ENCODE measurements at regions not wholly inside any gene's neighbourhood (a gene's known extent, or its start where the extent isn't known, plus 50 kb on each side); places are given as distances from the start of the nearest gene placed in this dataset.

GRCh38 chr22:48640890-48641841 is 1186.5 kb downstream of the BRD1 start (continued):
- TF ChIP-seq TCF4 (CRISPR knock-in tag; IDR thresholded peaks at IDR 0.05; ENCODE audit: borderline replicate concordance) (no peak), SNAI2 (CRISPR knock-in tag; IDR thresholded peaks at IDR 0.05) (no peak), PPARA (CRISPR knock-in tag; IDR thresholded peaks at IDR 0.05; ENCODE audit: borderline replicate concordance) (no peak)

GRCh38 chr22:48639896-48640748 is 1187.6 kb downstream of the BRD1 start:
- ATAC-seq: no peak; the same call in 2 of the 3 replicates
- TF ChIP-seq GLIS3 (CRISPR knock-in tag; IDR thresholded peaks at IDR 0.05) (no peak), RARB (CRISPR knock-in tag; IDR thresholded peaks at IDR 0.05) (no peak), ZFP30 (CRISPR knock-in tag; IDR thresholded peaks at IDR 0.05) (no peak), POU6F1 (CRISPR knock-in tag; IDR thresholded peaks at IDR 0.05; ENCODE audit: borderline replicate concordance, low read depth) (no peak), ARNTL (CRISPR knock-in tag; IDR thresholded peaks at IDR 0.05; ENCODE audit: borderline replicate concordance, low read depth) (no peak), ZFP3 (CRISPR knock-in tag; IDR thresholded peaks at IDR 0.05) (no peak), CSRNP3 (CRISPR knock-in tag; IDR thresholded peaks at IDR 0.05) (no peak), ZC3H10 (CRISPR knock-in tag; IDR thresholded peaks at IDR 0.05) (no peak), ESRRG (CRISPR knock-in tag; IDR thresholded peaks at IDR 0.05) (no peak), ZNF565 (CRISPR knock-in tag; conservative IDR thresholded peaks at IDR 0.05; ENCODE audit: low read depth) (no peak), SNAI2 (CRISPR knock-in tag; IDR thresholded peaks at IDR 0.05) (no peak)
- TF ChIP-seq, protein P1, sequence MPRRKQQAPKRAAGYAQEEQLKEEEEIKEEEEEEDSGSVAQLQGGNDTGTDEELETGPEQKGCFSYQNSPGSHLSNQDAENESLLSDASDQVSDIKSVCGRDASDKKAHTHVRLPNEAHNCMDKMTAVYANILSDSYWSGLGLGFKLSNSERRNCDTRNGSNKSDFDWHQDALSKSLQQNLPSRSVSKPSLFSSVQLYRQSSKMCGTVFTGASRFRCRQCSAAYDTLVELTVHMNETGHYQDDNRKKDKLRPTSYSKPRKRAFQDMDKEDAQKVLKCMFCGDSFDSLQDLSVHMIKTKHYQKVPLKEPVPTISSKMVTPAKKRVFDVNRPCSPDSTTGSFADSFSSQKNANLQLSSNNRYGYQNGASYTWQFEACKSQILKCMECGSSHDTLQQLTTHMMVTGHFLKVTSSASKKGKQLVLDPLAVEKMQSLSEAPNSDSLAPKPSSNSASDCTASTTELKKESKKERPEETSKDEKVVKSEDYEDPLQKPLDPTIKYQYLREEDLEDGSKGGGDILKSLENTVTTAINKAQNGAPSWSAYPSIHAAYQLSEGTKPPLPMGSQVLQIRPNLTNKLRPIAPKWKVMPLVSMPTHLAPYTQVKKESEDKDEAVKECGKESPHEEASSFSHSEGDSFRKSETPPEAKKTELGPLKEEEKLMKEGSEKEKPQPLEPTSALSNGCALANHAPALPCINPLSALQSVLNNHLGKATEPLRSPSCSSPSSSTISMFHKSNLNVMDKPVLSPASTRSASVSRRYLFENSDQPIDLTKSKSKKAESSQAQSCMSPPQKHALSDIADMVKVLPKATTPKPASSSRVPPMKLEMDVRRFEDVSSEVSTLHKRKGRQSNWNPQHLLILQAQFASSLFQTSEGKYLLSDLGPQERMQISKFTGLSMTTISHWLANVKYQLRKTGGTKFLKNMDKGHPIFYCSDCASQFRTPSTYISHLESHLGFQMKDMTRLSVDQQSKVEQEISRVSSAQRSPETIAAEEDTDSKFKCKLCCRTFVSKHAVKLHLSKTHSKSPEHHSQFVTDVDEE (CRISPR knock-in tag; IDR thresholded peaks at IDR 0.05): no peak

DNA sequence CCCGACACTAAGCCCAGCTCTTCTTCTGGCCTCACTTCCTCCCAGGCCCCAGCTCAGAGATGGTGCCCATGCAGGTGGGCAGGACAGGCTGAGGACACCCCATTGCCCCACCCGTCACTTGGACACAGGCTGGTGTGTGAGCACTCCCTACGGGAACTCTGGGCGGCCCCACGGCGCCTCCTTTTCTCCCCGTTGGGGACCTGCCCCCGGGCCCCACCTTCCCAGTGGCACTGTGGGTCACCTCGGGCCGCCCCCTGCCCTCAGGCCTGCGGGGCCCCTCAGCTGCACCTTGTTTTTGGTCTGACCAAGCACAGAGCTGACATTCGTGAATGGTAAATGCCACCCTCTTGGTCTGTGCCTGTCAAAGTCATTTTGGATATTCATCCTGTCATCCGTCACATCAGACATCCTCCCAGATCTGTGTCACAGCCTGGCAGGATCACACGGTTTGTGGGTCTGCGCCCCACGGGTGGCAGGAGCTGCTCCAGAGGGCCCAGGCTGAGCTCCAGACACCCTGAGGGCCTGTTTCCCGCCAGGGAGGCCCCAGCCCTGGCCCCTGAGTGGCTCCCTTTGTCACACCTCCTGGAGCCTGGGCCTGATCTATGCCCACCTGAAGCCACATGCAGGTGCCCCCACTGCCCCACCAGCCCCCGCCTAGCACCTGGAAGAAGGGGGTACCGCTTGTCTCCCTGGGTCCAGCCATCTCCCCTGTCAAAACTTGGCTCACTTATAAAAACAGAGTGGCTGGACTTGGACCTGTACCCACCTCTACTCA is 1188.5 kb downstream of the BRD1 start:
- no peak for TF ChIP-seq TCF4 (CRISPR knock-in tag; IDR thresholded peaks at IDR 0.05; ENCODE audit: borderline replicate concordance)
- no peak for TF ChIP-seq ZNF8 (CRISPR knock-in tag; IDR thresholded peaks at IDR 0.05)
- no peak for TF ChIP-seq OSR1 (CRISPR knock-in tag; IDR thresholded peaks at IDR 0.05)
- TF ChIP-seq, protein P1 (CRISPR knock-in tag; IDR thresholded peaks at IDR 0.05): no peak
- TF ChIP-seq ZC3H10 (CRISPR knock-in tag; IDR thresholded peaks at IDR 0.05): no peak
- TF ChIP-seq, protein P2, sequence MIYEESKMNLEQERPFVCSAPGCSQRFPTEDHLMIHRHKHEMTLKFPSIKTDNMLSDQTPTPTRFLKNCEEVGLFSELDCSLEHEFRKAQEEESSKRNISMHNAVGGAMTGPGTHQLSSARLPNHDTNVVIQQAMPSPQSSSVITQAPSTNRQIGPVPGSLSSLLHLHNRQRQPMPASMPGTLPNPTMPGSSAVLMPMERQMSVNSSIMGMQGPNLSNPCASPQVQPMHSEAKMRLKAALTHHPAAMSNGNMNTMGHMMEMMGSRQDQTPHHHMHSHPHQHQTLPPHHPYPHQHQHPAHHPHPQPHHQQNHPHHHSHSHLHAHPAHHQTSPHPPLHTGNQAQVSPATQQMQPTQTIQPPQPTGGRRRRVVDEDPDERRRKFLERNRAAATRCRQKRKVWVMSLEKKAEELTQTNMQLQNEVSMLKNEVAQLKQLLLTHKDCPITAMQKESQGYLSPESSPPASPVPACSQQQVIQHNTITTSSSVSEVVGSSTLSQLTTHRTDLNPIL (CRISPR knock-in tag; IDR thresholded peaks at IDR 0.05; ENCODE audit: low read depth): no peak
- no peak for TF ChIP-seq POU6F1 (CRISPR knock-in tag; IDR thresholded peaks at IDR 0.05; ENCODE audit: borderline replicate concordance, low read depth)
- no peak for TF ChIP-seq BACH2 (CRISPR knock-in tag; IDR thresholded peaks at IDR 0.05; ENCODE audit: borderline replicate concordance)
- no peak for TF ChIP-seq RARB (CRISPR knock-in tag; IDR thresholded peaks at IDR 0.05)
- TF ChIP-seq SNAI2 (CRISPR knock-in tag; IDR thresholded peaks at IDR 0.05): no peak
- no peak for TF ChIP-seq GLIS3 (CRISPR knock-in tag; IDR thresholded peaks at IDR 0.05)
- TF ChIP-seq ESRRG (CRISPR knock-in tag; IDR thresholded peaks at IDR 0.05): no peak
- no peak for TF ChIP-seq ZFP3 (CRISPR knock-in tag; IDR thresholded peaks at IDR 0.05)
- no peak for ATAC-seq

All from SK-N-SH treated with all-trans-retinoic acid at 6 μM for 48 hours (cell line).